PC-9 (cell line): ENCODE measurements at regions not wholly inside any gene's neighbourhood (a gene's known extent, or its start where the extent isn't known, plus 50 kb on each side); places are given as distances from the start of the nearest gene placed in this dataset.

ENCODE experiments used
- CTCF ChIP-seq: fragments of 200-600 bp; sonication (generic); conservative IDR thresholded peaks from 2 replicates; pipeline ENCODE4 v1.6.1; 2017; ENCODE audit warnings: mixed run types, antibody characterized with exemption, mild to moderate bottlenecking, moderate library complexity
- EZH2 ChIP-seq: fragments of 200-600 bp; sonication (generic); IDR thresholded peaks from 2 replicates; pipeline ENCODE4 v1.8.0; 2017; ENCODE audit warnings: antibody characterized with exemption, low read depth

- TF ChIP-seq CTCF = no peak
- no peak for TF ChIP-seq EZH2
Measured at GRCh38 chr10:57094083-57094482, 733.0 kb upstream of the ZWINT start.
